NCI-H2196 (cell line): ENCODE measurements at regions not wholly inside any gene's neighbourhood (a gene's known extent, or its start where the extent isn't known, plus 50 kb on each side); places are given as distances from the start of the nearest gene placed in this dataset.

Experiments used
- DNase-seq: peaks from one replicate; lab custom pipeline; 2025; ENCODE audit not compliant: unreplicated experiment; lab: John Stamatoyannopoulos, UW

- no peak for DNase-seq
Measured at GRCh38 chr10:126783806-126784557, 113.5 kb upstream of the C10orf90 start.

- DNase-seq: no peak
Measured at GRCh38 chr10:126787201-126787600, 116.7 kb upstream of the C10orf90 start.

DNA sequence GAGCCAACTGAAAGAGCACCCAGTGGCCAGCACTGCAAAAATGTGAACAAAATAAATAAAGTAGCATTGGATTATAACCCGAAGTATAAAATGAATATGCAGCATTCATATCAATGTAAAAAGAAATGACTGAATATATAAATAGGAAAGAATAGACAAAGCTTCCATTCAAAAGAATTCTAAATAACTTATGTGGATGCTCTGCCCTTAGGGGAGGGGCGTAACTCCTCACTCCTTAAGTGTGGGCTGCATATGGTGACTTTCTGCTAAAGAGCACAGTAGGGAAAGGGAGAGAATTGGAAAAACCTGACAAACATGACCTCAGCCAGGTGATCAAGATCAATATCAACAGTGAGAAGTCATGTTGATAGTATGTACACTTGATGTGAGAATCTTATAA is 109.9 kb upstream of the DOCK1 start:
- no peak for DNase-seq

- peak; percentile 24 for DNase-seq
Measured at GRCh38 chr10:126798649-126799048, 106.6 kb upstream of the DOCK1 start.

GRCh38 chr10:126803394-126803793 is 101.8 kb upstream of the DOCK1 start:
- DNase-seq: no peak

- no peak for DNase-seq
Measured at GRCh38 chr10:126804396-126804795, 100.8 kb upstream of the DOCK1 start.

GRCh38 chr10:126806498-126806897 is 98.7 kb upstream of the DOCK1 start:
- no peak for DNase-seq

DNA sequence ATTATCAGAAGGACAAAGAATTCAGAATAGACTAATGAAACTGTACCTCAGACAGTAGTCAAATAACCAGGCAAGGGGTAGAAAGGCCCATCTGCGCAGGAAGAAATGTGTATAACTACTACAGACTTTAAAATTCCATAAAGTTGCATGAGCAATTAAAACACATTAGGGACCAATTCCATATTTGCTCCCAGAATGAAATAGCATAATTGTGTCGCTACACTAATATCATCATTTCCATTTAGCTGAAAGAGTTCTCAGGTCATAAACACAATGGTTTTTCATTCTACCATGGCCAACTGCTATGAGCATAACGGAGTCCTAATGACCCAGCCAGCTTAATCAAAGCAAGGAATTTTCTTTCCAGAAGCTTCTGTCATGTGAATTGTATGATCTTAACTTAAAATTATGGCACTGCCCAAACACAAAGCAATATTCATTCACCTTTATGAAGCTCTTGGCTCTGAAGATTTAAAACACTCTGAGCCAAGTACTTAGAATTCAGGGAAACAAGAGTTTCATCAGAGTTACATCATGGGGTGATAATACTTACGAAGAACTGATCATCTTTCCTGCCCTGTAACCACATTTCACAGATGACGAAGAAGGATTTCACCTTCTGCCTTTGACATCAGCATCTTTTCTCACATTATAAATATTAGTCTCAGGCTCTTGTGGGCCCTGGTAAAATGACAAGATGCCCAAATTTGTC is 98.1 kb upstream of the DOCK1 start:
- DNase-seq: no peak

DNA sequence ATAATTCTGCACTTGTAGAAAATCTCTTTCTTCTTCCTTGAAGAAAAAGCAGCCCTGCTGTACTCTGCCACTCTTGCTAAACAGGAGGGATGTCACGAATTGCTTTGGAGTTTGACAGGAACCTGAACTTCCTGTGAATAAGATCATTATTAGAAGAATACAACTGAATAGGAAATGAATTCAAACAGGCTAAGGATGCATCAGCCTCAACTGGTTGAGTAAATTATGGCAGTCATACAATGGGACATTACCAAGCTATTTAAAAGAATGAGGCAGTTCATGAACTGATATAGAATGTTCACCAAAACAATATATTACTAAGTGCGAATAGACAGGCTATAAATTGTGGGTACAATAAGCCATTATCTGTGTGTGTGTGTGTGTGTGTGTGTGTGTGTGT is 97.1 kb upstream of the DOCK1 start:
- DNase-seq: no peak

- no peak for DNase-seq
Measured at GRCh38 chr10:126813432-126813831, 91.8 kb upstream of the DOCK1 start.

GRCh38 chr10:126833542-126833941 is 71.7 kb upstream of the DOCK1 start:
- DNase-seq: no peak

- DNase-seq: no peak
Measured at GRCh38 chr10:126836009-126836408, 69.2 kb upstream of the DOCK1 start.

- no peak for DNase-seq
Measured at GRCh38 chr10:126838316-126838715, 66.9 kb upstream of the DOCK1 start.

DNA sequence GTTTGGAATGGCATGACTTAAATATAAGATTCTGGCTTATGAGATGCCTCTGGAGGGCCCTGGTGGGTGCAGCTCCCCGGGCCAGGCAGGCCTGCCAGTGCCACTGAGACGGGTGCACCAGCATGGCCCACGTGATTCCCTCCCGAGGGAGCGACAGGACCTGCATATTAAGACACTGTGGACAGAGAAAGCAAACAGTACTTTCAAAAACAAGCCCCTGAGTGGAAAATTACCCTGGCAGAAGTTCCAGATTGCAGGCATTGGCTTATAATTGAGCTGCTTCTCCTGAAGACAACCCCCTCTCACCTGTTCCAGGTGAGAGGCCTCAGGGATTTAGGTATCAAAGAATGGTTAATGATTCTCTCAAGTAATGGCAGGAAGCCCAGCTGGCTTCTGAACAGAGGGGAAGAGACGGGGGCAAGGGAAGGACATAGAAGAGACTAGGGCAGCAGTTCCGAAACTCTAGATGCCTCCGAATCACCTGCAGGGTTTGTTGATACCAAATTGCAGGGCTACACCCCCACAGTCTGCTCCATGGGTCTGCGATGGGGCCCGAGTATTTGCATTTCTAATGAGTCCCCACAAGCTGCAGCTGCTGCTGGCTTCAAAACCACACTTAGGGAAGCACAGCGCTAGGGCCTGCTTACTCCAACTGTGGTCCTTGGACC is 66.0 kb upstream of the DOCK1 start:
- DNase-seq: peak; percentile 64

GRCh38 chr10:126840576-126841135 is 64.6 kb upstream of the DOCK1 start:
- no peak for DNase-seq

- DNase-seq: no peak
Measured at GRCh38 chr10:126841341-126841895, 63.8 kb upstream of the DOCK1 start.

GRCh38 chr10:126842356-126842755 is 62.9 kb upstream of the DOCK1 start:
- DNase-seq: no peak

DNA sequence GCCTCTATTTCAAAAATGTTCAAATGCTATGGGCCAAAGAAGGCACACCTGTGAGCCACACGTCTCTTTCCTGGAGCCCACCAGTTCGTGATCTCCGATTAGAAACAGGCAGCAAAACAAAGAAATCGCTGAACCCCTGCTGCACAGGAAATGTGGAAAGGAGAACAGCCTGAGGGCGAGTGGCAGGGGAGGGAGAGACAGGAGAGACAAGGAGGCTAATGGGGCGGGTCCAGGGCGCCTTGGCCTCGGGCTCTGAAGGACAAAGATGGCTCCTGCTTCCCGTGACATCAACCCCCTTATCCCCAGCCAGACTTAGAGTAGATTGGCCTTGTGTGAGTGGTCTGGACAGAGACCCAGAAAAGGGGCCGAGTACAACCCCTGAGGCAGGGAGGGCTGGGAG is 62.4 kb upstream of the DOCK1 start:
- no peak for DNase-seq

DNA sequence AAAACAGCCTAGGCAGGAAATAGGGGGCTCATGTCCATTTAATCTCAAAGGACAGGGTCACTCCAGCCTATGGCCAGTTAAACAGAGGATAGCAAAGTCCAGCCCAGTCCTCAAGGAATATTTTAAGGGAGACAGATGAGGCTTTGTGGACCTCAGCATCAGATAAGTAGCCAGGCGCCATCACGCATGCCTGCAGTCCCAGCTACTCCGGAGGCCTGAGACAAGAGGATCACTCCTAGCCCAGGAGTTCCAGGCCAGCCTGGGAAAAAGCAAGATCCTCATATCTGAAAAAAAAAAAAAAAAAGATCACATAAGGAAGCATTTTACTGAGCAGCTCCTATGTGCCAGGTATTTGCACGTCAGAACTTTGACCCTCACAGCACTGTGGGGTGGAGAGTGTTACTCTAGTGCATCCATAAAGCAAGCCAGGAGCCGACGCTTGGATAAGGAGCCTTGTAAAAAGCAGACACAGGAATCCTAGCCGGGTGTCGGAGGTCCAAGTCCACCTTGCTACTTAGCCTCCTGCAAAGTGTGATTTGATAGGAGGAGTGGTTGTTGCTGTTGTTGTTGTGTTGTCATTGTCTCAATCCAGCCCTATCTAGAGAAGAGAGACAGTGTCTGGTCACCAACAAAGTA is 61.8 kb upstream of the DOCK1 start:
- no peak for DNase-seq

- DNase-seq: no peak
Measured at GRCh38 chr10:126844406-126844805, 60.8 kb upstream of the DOCK1 start.

GRCh38 chr10:126846469-126846868 is 58.8 kb upstream of the DOCK1 start:
- no peak for DNase-seq
